ENCODE measurements at regions not wholly inside any gene's neighbourhood (a gene's known extent, or its start where the extent isn't known, plus 50 kb on each side); places are given as distances from the start of the nearest gene placed in this dataset.
"Not testable (repeated sequence)": the region's sequence is repeated elsewhere in the genome, so short reads cannot be mapped to it uniquely, and the experiment has no call there.

- DNase-seq, result no peak
Measured at GRCh38 chr14:38973083-38973700, 129.8 kb downstream of the SEC23A start.

GRCh38 chr14:38972511-38972910, 130.5 kb downstream of the SEC23A start:
- no peak for DNase-seq

DNA sequence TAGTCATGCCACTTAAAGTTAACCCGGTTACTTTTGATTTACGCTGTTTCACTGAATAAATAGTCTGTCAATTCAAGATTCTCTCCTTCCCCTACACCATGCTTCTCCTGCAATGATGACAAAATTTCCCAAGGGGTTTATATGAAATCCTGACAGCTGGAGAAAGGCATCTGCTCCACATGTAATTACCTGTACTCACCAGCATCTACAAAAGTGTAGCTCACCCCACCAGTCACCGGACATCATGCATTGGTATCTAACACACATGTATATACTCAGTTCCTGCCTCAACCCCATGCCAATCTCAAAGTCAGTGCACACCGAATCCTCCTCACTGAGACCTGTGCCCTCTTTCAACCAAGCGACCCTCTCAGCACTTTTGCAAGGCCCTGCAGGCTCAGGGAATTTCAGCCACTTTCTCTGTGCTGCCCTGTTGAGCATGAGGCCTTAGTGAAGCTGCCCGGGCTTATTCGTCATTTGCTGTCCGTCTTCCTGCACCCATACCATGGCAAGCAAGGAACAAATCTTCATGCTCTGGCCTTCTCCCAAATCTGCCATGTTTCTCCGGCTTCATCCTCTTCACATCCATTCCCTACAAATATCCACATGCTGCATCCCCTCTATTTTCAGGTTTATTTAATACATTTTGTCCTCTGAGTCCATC, 131.6 kb downstream of the SEC23A start:
- peak; percentile 62 to 87 for DNase-seq

GRCh38 chr14:38964630-38965029, 138.4 kb downstream of the SEC23A start:
- DNase-seq, result peak in 1 of 2 experiments; percentile 11

DNA sequence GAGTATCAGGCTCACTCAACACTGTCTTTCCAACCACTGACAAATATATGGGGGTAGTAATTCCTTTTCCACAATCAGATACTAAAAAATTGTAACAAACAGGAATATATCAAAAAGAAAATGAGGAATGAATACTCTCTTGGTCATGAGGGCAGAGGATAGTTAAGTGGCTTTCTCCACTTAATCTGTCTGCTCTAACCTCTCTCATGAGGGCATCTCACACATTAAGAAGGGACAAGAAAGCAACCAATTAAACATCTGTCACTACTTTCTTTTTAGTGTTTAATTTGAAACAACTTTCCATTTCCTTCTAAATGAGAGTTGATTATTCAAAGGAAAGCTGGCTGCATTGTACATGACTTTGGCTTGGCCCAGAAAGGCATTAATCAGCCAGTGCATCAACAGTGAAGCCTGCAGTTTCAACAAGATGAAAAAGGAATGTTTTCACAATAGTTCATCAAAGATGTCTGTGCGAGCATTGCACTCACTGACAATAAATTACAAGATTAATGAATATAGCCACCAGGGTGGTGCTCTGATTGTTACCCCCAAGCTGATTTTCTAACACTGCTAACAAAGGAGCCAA, 142.0 kb downstream of the SEC23A start:
- peak in 1 of 2 experiments; percentile 31 for DNase-seq

DNA sequence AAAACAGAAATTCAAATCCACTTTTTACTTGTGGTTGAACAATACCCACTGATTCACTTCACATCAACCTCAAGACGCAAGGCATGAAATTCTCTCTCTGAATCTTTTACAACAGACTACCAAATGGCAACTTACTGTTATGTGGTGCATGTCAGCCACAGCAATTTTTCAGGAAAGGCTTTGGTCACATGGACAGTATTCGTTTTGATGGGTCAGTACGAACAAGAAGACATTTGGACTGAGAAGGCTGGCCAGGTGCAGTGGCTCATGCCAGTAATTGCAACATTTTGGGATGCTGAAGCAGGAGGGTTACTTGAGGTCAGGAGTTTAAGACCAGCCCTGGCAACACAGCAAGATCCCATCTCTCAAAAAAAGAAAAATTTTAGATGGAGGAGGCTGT, 144.0 kb downstream of the SEC23A start:
- DNase-seq, result no peak

- DNase-seq, result no peak
Measured at GRCh38 chr14:38958589-38958988, 144.4 kb downstream of the SEC23A start.

- no peak for DNase-seq
Measured at GRCh38 chr14:38951451-38951850, 151.6 kb downstream of the SEC23A start.

DNA sequence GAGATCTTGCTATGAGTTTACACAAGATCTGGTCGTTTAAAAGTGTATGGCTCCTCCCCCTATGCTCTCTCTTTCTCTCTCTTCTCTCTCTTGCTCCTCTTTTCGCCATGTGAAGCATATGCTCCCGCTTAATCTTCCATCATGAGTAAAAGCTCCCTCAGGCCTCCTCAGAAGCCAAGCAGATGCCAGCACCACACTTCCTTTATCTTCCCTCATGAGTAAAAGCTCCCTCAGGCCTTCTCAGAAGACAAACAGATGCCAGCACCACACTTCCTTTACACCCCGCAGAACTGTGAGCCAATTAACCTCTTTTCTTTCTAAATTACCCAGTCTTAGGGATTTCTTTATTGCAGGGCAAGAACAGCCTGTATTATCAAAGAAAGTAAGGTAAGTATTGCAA, 152.4 kb downstream of the SEC23A start:
- no peak for DNase-seq

DNA sequence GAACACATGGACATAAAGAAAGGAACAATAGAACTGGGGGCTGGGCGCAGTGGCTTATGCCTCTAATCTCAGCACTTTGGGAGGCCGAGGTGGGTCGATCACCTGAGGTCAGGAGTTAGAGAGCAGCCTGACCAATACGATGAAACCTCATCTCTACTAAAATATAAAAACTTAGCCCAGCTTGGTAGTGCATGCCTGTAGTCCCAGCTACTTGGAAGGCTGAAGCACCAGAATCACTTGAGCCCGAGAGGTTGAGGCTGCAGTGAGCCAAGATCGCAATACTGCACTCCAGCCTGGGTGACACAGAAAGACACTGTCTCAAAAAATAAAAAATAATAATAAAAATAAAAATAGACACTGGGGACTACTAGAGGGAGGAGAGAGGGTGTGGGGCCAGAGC, 154.5 kb downstream of the SEC23A start:
- DNase-seq, result no peak

- DNase-seq, result no peak
Measured at GRCh38 chr14:38948171-38948570, 154.9 kb downstream of the SEC23A start.

DNA sequence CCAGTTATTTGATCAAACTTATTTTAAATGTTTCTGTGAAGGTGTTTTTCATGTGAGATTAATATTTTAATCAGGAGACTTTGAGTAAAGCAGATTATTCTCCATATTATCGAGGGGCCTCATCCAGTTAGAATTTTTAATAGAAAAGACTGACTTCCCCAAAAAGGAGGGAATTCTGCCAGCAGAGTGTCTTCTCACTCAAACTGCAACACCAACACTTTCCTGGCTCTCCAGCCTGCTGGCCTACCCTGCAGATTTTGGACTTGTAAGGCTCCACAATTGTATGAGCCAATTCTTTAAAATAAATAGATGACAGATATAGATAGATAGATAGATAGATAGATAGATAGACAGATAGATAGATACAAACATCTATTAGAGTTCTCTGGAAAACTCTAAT, 155.7 kb downstream of the SEC23A start:
- no peak for DNase-seq

DNA sequence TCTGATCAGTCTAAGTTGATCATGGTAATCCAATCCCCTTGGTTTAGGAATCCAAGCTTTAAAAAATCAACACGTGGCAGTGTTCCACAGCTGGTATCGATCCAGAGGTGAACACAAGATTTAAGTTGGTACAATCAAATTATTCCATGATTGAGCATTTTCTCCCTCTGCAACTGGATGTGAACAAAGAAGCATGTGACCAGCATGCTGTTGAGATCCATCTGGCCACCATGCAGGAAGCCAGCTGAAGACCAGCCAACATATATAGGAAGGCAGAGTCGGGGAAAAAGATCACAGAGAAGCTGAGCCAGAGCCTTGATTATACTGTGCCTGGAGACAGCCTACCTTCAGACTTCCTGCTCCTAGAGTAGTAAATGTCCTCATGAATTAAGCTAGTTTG, 158.3 kb downstream of the SEC23A start:
- no peak for DNase-seq

- no peak for DNase-seq
Measured at GRCh38 chr14:38941488-38941887, 161.5 kb downstream of the SEC23A start.

GRCh38 chr14:38932653-38933000, 170.4 kb downstream of the SEC23A start:
- DNase-seq, result not testable (repeated sequence)

- no peak for DNase-seq
Measured at GRCh38 chr14:38931969-38932652, 170.9 kb downstream of the SEC23A start.

GRCh38 chr14:38930898-38931297, 172.1 kb downstream of the SEC23A start:
- no peak for DNase-seq

- no peak for DNase-seq
Measured at GRCh38 chr14:38930022-38930421, 173.0 kb downstream of the SEC23A start.

GRCh38 chr14:38929416-38929815, 173.6 kb downstream of the SEC23A start:
- DNase-seq, result no peak

DNA sequence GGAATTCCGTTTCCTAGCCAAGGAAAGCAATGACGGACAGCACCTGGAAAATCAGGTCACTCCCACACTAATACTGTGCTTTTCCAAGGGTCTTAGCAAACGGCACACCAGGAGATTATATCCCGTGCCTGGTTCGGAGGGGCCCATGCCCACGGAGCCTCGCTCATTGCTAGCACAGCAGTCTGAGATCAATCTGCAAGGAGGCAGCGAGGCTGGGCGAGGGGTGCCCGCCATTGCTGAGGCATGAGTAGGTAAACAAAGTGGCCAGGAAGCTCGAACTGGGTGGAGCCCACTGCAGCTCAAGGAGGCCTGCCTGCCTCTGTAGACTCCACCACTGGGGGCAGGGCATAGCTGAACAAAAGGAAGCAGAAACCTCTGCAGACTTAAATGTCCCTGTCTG, 181.1 kb downstream of the SEC23A start:
- not testable (repeated sequence) for DNase-seq

- no peak for DNase-seq
Measured at GRCh38 chr14:38915125-38915524, 187.9 kb downstream of the SEC23A start.

DNA sequence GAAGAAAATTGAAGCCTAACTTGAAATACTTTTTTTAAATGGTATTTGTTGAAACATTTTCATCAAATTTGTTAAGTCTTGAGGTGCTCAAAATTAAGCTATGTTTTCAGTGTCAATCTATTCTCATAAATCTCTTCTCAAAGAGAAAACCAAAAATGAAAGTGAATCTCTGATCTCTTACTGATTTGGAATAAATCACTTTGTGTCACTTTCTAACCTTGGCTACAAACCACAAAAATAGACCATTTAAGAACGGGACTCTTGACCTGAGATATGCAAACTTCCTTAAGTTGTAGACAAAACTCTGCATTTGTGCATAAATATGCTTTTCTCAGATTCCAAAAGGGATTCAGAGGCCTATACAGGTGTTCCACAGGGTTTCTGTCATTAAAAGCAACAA, 192.9 kb downstream of the SEC23A start:
- no peak for DNase-seq

GRCh38 chr14:38904959-38905358, 198.1 kb downstream of the SEC23A start:
- DNase-seq, result no peak

- no peak for DNase-seq
Measured at GRCh38 chr14:38901791-38902190, 201.2 kb downstream of the SEC23A start.

Data from NCI-H524 (cell line).